GM12878 (cell line): ENCODE measurements at regions not wholly inside any gene's neighbourhood (a gene's known extent, or its start where the extent isn't known, plus 50 kb on each side); places are given as distances from the start of the nearest gene placed in this dataset.

ENCODE experiments used
- ATAC-seq: fragments of 200-7000 bp; cut with Tn5 transposase; 3 replicates; pipeline ENCODE4 v1.9.1; 2020; ENCODE audit warnings: mild to moderate bottlenecking, moderate library complexity
- BruUV-seq: library from RNA; stranded (reverse); fragments of 400-500 nt; replicated peaks from 2 replicates; lab custom pipeline; 2021; lab: Mats Ljungman, UMichigan
- CTCF ChIA-PET: fragments of 300-600 bp; sonication (Branson Sonifier 250); formaldehyde crosslinking; extraction: SDS; loops from one replicate; lab custom pipeline; 2021; ENCODE audit warnings: inconsistent platforms; lab: Yijun Ruan, JAX
- POLR2A ChIA-PET: fragments of 350-600 bp; formaldehyde crosslinking; extraction: SDS; loops from one replicate; lab custom pipeline; 2021; ENCODE audit warnings: inconsistent platforms; lab: Charles Lee
- RAD21 ChIA-PET: fragments of 300-600 bp; sonication (Branson Sonifier 250); formaldehyde crosslinking; loops from one replicate; lab custom pipeline; 2023; ENCODE audit warnings: antibody characterized with exemption; ENCODE audit not compliant: unreplicated experiment; lab: Charles Lee
- SMC1A ChIA-PET: fragments of 300-600 bp; sonication (Branson Sonifier 250); formaldehyde crosslinking; loops from one replicate; lab custom pipeline; 2023; ENCODE audit not compliant: unreplicated experiment, uncharacterized antibody; lab: Charles Lee
- DNase-seq: peaks from one replicate; pipeline ENCODE4 v3.0.0-alpha.2; 2011; ENCODE audit warnings: low read depth, low spot score
- FAIRE-seq: peaks from 3 replicates; lab custom pipeline; 2011; peaks lifted over from hg19 to GRCh38; lab: Jason Lieb, UNC
- H2AFZ ChIP-seq: 2 replicates; pipeline ENCODE4 v1.6.0; 2011; ENCODE audit warnings: low read depth, low read length, control low read depth; ENCODE audit not compliant: control insufficient read depth
- H3K27ac ChIP-seq: 2 replicates; pipeline ENCODE4 v1.5.1; 2011; ENCODE audit warnings: control low read depth; ENCODE audit not compliant: control insufficient read depth, insufficient read depth
- H3K27me3 ChIP-seq, 2 experiments: replicated peaks in 1 of 2; 2 replicates each; pipeline versions ENCODE4 v1.6.0 to v1.6.1; 2011; ENCODE audit warnings: low read length in 1 of 2; ENCODE audit not compliant: control insufficient read depth in 2 of 2, insufficient read depth in 2 of 2
- H3K36me3 ChIP-seq, 2 experiments: 2 replicates each; pipeline ENCODE4 v1.5.1; 2011; ENCODE audit warnings: low read length in 1 of 2; ENCODE audit not compliant: control insufficient read depth in 2 of 2, insufficient read depth in 2 of 2
- H3K4me1 ChIP-seq: 2 replicates; pipeline ENCODE4 v1.6.1; 2011; ENCODE audit warnings: mild to moderate bottlenecking, low read length, moderate library complexity, mixed read lengths; ENCODE audit not compliant: control insufficient read depth, insufficient read depth
- H3K4me2 ChIP-seq: 2 replicates; pipeline ENCODE4 v1.6.0; 2011; ENCODE audit warnings: control low read depth; ENCODE audit not compliant: control insufficient read depth, insufficient read depth
- H3K4me3 ChIP-seq: fragments of 200-600 bp; sonication (generic); 2 replicates; pipeline ENCODE4 v1.5.1; 2016
- H3K79me2 ChIP-seq: 2 replicates; pipeline ENCODE4 v1.6.0; 2011; ENCODE audit warnings: low read length; ENCODE audit not compliant: control insufficient read depth, insufficient read depth
- H3K9ac ChIP-seq: 2 replicates; pipeline ENCODE4 v1.8.0; 2011; ENCODE audit warnings: low read length, control low read depth, mixed read lengths; ENCODE audit not compliant: control insufficient read depth, insufficient read depth
- H3K9me3 ChIP-seq: replicated peaks from 3 replicates; pipeline ENCODE4 v1.5.1; 2011; ENCODE audit warnings: mild to moderate bottlenecking, low read length; ENCODE audit not compliant: control insufficient read depth, insufficient read depth
- H4K20me1 ChIP-seq: 2 replicates; pipeline ENCODE4 v1.6.0; 2011; ENCODE audit not compliant: control insufficient read depth, insufficient read depth
- BHLHE40 ChIP-seq, 2 experiments: fragments of 450-650 bp in 1 of 2; IDR thresholded peaks; 2 replicates each; pipeline ENCODE4 v1.6.1; 2011 to 2017; ENCODE audit warnings: low read depth in 2 of 2, borderline replicate concordance in 1 of 2, improper control_type of control experiment in 1 of 2, low read length in 1 of 2, mild to moderate bottlenecking in 1 of 2
- CEBPZ ChIP-seq: fragments of 150-350 bp; IDR thresholded peaks from 2 replicates; pipeline ENCODE4 v1.6.1; 2016; ENCODE audit warnings: low read depth, low read length
- CREM ChIP-seq: IDR thresholded peaks from 2 replicates; pipeline ENCODE4 v1.6.1; 2014; ENCODE audit warnings: antibody characterized with exemption, low read depth
- E4F1 ChIP-seq: fragments of 450-650 bp; IDR thresholded peaks from 2 replicates; pipeline ENCODE4 v1.6.1; 2018; ENCODE audit warnings: borderline replicate concordance, mild to moderate bottlenecking; ENCODE audit not compliant: partially characterized antibody
- EZH2 ChIP-seq: IDR thresholded peaks from 2 replicates; pipeline ENCODE4 v1.6.1; 2012; ENCODE audit warnings: low read depth, mild to moderate bottlenecking, control low read depth, inconsistent platforms, low read length, borderline replicate concordance; ENCODE audit not compliant: control insufficient read depth
- PRDM15 ChIP-seq: fragments of 450-650 bp; formaldehyde crosslinking; IDR thresholded peaks from 2 replicates; pipeline ENCODE4 v1.4.0; 2020; ENCODE audit warnings: mild to moderate bottlenecking, moderate library complexity
- SUZ12 ChIP-seq: fragments of 200-600 bp; sonication (generic); IDR thresholded peaks from one replicate; pipeline ENCODE4 v1.6.1; 2018; ENCODE audit warnings: antibody characterized with exemption, mild to moderate bottlenecking; ENCODE audit not compliant: unreplicated experiment
- in situ Hi-C: fragments of 300-500 bp; cut with MboI; formaldehyde crosslinking; loops from 9 replicates; pipeline ENCODE4 v1.14.3; 2018; ENCODE audit warnings: mixed read lengths
- intact Hi-C: fragments of 100-400 bp; cut with micrococcal nuclease; formaldehyde crosslinking; loops from one replicate; pipeline ENCODE4 v1.14.2; 2022; ENCODE audit not compliant: unreplicated experiment
- TF ChIP-seq, protein P1 (sequence below): fragments of 450-650 bp; IDR thresholded peaks from 2 replicates; pipeline ENCODE4 v1.6.1; 2016; ENCODE audit warnings: mild to moderate bottlenecking, moderate library complexity, borderline replicate concordance

GRCh38 chr4:173475751-173476150 is 54.3 kb downstream of the HAND2 start:
- H3K4me1 ChIP-seq = no peaks in the 10 kb centered on the region
- H3K27ac ChIP-seq = no peak overlapping the region
- no peak for ATAC-seq
- H3K79me2 ChIP-seq = no peaks in the 10 kb centered on the region
- no peak for DNase-seq
- POLR2A ChIA-PET = no interaction called here
- no peaks in the 10 kb centered on the region for H4K20me1 ChIP-seq
- H3K4me2 ChIP-seq = no peak overlapping the region
- in situ Hi-C loops (no loop called here), intact Hi-C loops (no loop called here)
- H2AFZ ChIP-seq = no peak overlapping the region
- RAD21 ChIA-PET = no interaction called here
- no peaks in the 10 kb centered on the region for H3K9me3 ChIP-seq
- no peak for FAIRE-seq
- H3K27me3 ChIP-seq = no peaks in the 10 kb centered on the region
- no peak overlapping the region for H3K9ac ChIP-seq
- no peaks in the 10 kb centered on the region for H3K36me3 ChIP-seq
- no peak overlapping the region for H3K4me3 ChIP-seq
- CTCF ChIA-PET = no interaction called here
- no TSS peak for BruUV-seq
- SMC1A ChIA-PET = no interaction called here
- TF ChIP-seq CREM = no peak
- TF ChIP-seq EZH2 = no peak
- no peak for TF ChIP-seq SUZ12
- TF ChIP-seq CEBPZ = no peak
- TF ChIP-seq PRDM15 (CRISPR knock-in tag) = no peak
- TF ChIP-seq BHLHE40 (IDR thresholded peaks at IDR 0.05; ENCODE audit: borderline replicate concordance in 1 of 2, low read depth in 2 of 2, low read length in 1 of 2) = no peak
- TF ChIP-seq, protein P1, sequence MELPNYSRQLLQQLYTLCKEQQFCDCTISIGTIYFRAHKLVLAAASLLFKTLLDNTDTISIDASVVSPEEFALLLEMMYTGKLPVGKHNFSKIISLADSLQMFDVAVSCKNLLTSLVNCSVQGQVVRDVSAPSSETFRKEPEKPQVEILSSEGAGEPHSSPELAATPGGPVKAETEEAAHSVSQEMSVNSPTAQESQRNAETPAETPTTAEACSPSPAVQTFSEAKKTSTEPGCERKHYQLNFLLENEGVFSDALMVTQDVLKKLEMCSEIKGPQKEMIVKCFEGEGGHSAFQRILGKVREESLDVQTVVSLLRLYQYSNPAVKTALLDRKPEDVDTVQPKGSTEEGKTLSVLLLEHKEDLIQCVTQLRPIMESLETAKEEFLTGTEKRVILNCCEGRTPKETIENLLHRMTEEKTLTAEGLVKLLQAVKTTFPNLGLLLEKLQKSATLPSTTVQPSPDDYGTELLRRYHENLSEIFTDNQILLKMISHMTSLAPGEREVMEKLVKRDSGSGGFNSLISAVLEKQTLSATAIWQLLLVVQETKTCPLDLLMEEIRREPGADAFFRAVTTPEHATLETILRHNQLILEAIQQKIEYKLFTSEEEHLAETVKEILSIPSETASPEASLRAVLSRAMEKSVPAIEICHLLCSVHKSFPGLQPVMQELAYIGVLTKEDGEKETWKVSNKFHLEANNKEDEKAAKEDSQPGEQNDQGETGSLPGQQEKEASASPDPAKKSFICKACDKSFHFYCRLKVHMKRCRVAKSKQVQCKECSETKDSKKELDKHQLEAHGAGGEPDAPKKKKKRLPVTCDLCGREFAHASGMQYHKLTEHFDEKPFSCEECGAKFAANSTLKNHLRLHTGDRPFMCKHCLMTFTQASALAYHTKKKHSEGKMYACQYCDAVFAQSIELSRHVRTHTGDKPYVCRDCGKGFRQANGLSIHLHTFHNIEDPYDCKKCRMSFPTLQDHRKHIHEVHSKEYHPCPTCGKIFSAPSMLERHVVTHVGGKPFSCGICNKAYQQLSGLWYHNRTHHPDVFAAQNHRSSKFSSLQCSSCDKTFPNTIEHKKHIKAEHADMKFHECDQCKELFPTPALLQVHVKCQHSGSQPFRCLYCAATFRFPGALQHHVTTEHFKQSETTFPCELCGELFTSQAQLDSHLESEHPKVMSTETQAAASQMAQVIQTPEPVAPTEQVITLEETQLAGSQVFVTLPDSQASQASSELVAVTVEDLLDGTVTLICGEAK = no peak
- TF ChIP-seq E4F1 = no peak
